Pons (tissue), 1 donor: ENCODE measurements at regions not wholly inside any gene's neighbourhood (a gene's known extent, or its start where the extent isn't known, plus 50 kb on each side); places are given as distances from the start of the nearest gene placed in this dataset.
"Not testable (repeated sequence)": the region's sequence is repeated elsewhere in the genome, so short reads cannot be mapped to it uniquely, and the experiment has no call there.

Experiments
- DNase-seq: peaks from one replicate; pipeline ENCODE4 v3.0.0-alpha.2; 2016; ENCODE audit warnings: low spot score

DNA sequence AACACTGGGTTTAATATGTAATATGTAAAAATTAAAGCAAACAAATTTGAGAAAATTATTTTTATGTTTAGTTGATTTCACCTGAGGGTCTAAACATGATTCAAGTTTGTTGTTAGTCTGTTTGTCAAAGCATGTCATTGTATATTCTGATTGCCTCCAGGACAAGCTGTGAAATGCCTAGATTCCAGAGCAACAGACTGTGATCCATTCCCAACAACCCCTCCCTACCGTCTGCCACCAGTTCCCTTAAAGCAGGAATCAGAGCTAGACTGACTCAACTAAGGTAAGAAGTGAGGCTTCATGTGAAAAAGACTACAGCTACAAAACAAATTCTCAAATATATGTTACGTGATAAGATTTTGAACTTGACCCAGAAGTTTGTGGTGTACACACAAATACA is 304.2 kb downstream of the RAB38 start:
- no peak for DNase-seq

DNA sequence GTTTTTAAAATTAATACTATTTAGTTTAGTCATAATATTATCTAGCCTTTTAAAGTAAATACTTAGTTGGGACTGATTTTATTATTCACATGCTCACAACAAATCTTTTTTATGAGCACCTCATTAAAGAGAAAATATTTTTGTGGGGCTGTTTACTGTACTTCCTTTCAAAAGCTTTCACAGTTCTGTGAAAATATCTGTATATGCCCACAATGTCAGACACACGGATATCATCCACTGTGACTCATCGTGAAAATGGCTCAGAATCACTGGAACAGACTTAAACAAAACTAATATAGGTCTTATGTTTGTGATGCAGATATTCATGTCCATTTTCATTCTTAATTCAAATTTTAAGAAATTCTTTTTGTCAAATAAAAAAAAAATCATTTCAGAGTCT is 305.2 kb downstream of the RAB38 start:
- no peak for DNase-seq

DNA sequence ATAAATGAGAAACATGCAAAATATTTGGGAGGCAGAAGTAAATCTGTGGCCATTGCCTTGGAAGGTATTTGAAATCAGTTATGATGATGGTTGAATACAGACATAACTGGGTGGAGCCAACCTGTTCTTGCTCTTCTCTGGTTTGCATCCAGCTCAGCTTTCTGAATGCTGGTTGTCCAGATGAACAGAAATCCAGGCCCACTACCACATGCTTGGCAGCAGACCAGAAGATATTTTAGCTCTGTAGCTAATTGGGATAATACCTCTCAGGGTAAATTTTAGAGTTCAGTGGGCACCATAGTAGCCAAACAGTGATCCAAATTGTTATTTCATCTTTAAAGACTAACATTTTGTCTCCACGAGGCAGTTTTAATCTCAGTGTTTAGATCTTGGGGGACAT is 308.3 kb downstream of the RAB38 start:
- no peak for DNase-seq

DNA sequence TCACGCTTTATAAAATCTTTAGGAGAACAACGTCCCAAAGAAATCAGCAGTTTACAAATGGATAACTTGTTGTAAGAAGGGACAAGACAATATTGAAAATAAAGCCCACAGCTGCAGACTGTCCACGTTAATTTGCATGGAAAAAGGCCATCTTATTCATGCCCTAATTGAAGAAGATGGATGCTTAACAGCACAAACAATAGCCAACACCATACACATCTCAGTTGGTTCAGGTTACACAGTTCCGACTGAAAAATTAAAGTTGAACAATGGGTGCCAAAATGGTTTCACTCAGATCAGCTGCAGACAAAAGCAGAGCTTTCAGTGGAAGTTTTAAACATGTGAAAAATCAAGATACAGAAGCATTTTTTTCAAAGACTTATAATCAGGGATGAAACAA is 314.2 kb downstream of the RAB38 start:
- no peak for DNase-seq

DNA sequence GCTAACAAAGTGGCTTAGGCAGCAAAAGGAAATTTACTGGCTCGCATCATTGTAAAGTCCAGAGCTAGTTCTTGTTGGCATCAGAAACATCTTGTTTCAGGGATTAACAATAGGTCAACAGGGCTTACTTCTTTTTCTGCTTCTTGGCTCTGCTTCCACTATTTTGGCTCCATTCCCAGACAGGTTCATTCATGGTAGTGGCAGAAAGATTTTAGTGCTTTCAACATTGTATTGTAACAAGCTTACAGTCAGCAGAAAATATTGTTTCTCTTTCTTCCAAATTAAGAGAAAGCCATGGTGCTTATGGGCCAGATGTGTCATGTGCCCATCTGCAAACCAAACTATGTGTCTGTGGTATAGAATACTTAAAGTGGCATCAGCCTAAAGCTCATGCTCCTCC is 315.6 kb downstream of the RAB38 start:
- peak; percentile 14 for DNase-seq

DNA sequence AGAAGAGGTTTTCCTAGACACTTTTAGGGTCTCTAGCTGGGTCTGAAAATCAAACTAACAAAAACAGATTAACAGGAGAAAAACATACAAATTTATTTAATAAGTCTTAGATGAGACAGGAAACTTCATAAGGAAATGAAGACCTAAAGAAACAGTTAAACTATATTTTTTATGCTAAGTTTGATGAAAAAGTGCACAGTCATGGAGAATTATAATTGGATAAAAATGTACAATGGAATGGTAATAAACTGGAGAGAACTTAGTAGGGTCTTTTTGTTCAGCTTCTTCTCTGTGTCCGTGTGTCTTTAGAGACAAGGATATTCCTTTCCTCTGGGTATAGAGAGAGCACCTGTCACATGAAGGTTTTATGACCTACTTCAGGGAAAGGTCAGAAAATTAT is 323.4 kb downstream of the RAB38 start:
- DNase-seq, result no peak

DNA sequence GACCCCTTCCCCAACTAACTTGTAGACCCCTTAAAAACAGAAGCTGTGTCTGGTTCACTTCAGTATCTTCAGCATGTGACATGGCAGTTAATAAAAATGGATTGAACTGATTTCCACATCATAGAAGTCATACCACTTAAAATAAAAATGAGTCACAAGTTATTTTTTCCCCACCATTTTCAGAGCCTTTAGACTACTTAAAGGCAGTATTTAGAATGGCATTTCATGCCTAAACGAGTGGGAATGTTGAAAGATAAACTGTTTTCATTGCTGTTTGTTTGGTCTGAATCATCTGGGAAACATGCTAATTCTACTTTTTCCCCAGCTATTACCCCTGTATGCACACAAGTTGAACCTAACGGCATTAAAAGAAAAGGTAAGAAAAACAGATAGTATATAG is 324.0 kb downstream of the RAB38 start:
- no peak for DNase-seq

DNA sequence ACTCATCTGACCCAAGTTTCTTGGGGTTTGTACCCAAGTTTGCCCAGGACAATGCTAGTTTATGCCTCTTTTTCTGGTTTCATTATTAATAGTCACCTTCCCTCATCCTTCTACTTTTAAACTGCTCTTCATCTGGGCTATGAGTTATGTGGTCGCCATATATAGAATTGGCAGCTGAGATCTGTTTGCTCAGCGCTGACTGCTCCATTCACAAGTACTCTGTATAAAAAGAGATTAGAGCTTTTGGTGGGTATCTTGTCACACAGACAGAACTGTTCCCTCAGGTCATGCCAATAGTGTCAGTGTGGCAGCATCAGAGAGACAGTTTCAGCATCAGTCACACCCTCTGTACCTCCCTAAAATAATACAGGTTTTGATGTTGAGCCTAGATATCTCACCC is 326.0 kb downstream of the RAB38 start:
- no peak for DNase-seq

DNA sequence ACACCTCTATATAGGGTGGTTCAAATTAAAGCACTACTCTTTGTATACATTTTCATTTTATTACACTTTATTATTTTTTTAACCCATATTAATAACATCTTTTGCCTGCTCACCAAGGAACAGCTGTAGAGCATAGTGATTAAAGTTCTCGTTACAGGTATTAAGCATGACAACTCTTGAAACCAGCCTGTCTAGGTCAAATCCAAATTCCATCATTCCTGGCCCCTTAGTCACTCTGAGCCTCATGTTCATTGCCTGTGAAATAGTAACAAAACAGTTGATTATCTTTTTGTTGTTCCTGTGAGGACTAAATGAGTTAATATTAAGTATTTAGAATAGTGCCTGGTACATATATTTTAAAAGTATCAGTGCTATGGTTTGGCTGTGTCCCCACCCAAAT is 334.5 kb downstream of the RAB38 start:
- DNase-seq, result no peak

DNA sequence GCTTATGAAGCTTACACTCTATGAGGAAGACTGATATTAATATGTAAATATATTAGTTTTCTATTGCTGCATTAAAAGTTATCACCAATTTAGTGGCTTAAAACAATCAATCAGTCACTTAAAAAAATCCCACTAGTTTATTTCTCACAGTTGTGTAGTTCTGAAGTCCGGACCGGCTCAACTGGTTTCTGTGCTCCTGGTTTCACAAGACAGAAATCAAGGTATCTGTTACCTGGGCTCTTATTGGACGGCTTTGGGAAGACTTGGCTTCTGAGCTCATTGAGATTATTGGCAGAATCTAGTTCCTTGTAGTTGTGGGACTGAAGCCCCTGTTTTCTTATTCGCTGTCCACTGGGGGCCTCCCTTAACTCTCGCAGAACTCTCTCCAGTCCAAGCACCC is 343.0 kb downstream of the RAB38 start:
- DNase-seq, result no peak

DNA sequence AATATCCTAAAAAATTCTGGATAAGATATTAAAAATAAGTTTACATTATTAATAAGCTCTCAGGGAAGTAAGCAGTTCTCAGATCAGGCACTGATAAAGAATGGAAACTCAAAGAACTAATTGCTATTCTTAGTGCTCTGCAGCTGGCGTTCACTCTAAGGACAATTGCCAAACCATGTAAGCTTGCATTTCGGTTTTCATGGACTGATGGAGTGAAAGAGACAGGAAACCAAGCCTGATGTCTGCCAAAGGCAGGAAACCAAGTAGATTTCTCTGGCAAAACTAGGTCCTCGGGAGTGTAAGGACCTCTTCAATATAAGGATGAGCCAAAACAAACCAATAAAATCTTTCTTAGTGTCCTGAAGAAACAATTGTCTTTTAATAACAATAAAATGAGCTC is 355.2 kb downstream of the RAB38 start:
- no peak for DNase-seq

DNA sequence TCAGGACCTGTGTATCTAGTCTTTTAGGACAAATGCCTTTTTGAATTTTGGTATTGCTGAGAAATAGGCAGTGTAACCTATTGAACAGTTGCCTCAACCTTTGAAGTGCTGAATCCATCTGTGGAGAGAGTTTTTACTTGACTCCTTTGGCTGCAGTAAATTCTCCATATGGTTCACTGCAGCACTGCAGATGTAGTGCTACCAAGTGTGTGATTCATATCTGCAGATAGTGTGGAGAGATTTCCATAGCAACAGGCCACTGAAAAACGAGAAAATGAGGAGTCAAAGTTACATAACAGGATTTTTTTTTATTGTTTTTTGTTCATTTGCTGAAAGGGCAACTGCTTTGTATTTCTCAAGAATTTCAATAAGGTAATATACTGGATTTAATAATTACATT is 356.1 kb downstream of the RAB38 start:
- no peak for DNase-seq

DNA sequence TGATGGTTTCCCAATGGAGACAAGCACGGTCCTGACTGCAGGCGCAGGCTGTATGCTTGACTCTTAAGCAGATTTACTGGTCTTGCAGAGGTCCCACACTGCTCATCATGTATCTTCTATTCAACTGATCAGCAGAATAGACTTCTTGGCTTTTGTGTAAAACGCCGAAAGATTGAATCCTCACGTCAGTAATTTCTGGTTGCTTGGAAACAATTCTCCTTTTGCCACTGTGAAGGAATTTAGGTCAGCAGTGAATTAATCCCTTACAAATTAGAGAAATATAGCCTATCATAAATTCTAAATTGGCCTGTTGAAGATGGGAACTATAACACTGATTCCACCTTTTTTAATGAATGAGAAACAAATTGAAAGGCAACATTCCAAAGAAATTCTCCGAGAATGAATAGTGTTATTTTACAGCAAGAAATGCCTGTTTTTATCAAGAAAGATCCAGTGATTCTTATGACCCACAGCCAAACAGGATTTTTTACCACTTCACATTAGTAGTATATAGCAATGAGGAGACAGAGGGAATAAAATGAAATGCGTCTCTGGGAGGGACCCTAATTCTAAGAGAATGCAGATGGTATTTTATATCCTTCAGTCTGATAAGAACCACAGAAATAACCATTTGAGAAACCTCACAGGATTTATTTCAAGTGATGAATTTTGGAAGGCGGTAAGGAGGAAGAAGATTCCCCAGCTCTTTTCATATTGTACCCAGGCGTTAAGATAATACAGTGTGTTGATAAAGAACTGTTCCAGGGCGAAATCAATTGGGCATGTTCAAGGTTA is 362.5 kb downstream of the RAB38 start:
- no peak for DNase-seq

DNA sequence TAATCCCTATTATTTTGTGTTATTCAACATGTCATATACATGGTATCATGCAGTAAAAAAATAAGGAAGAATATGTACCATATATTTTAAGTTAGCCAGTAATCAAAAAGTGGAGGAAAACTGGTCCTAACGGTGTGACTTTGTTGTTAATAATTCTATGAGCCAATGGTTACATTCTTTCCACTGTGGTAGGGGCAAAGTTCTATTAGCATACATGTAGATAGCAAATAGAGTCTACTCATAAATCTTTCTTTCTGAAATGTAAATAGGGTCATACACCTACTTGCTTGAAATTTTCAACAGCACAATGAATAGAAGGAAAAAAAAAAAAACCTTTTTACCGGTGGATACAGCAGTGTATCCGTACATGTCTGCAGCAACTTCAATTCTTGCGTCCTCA is 364.8 kb downstream of the RAB38 start:
- no peak for DNase-seq

DNA sequence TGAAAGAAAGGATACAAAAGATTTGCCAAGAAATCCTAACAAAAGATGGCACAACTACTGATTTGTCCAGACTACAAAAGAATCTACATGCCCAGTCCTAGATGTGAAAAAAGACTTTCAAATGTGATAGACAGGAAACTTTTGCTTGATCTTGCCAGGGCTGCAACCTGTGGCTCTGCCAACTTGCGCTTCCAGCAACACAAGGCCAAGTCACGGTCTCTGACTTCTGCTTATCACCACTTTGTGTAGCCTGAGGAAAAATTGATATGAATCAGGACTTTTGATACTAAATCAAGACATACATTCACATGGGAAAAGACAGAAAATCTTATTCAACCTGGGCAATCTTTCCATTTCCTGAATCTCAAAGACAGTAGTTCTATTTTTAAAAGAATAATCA is 366.0 kb downstream of the RAB38 start:
- no peak for DNase-seq

DNA sequence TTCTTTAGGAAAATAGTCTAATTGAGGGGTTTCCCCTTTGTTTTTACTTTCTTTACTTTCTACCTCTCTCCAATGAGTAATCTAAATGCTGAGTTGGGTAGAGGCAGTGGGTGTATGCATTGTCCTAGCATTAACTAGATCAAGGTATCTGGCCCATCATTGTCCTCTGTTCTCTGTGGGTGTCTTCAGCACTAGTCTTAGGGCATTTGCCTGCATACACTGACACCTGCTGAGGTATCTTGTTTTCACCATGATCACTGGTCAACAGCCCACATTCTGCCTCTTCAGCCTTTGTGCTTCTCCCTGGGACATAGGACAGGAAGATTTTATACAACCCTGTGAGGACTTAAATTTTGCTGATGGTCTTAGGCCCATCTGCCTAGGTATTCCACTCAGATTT is 371.1 kb downstream of the RAB38 start:
- DNase-seq, result no peak

DNA sequence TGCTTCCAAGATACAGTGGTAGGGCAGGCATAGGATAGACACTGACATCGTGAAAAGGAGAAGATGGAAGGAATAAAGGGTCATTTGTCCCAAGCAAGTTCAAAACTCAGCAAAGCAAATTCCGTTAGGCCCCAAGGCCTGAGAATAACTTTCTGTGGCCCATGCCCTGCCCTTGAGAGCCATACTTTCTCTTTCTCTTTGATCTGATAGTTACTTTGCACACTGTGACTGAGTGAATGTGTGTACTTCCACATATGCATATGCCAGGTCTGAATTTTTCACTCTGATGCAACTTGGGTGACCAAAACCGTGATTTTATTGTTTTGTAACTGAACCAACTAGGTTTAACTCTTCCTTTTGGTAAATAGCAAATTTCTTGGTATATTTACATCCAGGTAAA is 371.5 kb downstream of the RAB38 start:
- no peak for DNase-seq

DNA sequence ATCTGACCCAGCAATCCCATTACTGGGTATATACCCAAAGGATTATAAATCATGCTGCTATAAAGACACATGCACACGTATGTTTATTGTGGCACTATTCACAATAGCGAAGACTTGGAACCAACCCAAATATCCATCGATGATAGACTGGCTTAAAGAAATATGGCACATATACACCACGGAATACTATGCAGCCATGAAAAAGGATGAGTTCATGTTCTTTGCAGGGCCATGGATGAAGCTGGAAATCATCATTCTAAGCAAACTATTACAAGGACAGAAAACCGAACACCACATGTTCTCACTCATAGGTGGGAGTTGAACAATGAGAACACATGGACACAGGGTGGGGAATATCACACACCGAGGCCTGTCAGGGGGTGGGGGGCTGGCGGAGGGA is 390.4 kb downstream of the RAB38 start:
- DNase-seq, result not testable (repeated sequence)

DNA sequence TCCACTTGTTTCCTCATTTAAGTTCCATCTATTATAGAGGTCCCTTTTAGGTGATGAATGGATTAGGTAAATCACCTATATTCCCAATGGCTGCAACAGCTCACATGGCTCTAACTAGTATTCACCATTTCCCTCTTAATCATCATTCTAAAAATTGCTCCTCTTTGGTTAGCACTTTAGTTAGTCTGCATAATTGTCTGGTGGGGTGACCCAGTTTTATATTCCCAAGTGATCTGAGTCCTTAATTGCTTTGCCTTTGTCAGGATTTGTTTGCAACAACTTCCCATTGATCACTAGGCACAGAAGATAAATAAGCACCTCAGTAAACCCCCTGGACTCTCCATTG is 395.2 kb downstream of the RAB38 start:
- no peak for DNase-seq

DNA sequence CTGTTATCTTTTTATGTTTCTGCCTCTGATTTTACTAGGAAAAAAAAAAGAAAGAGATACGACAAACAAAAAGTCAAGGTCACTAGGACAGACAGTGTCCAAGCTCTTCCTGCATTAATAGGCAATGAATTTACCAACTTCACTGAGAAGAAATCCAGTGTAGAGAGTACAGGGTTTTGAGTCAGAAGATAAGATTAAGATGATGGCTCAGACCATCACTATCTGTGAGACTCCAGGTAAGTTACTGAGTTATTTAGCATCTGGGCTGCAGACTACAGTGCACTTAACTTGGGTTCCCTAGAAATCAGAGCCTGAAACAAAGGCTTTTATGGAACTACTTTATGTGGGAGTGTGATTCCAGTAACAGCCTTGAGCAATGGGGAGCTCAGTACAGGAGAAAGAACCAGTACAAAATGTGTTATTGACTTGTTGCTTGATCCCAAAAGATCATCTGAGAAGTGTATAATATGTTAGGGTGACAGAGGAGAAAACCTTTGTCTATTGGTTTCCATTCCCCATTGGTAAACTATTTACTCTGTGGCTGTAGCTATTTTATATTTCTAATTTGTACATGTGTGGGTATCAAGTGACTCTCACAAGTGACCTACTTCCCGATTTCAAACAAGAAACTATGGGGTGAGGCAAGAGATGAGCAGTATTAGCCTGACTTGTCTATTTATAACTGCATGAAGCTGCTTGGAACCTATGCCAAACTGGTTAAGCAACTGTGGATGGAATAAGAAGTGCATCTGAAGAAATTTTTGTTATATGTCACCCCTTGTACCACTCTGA is 395.8 kb downstream of the RAB38 start:
- DNase-seq, result no peak

DNA sequence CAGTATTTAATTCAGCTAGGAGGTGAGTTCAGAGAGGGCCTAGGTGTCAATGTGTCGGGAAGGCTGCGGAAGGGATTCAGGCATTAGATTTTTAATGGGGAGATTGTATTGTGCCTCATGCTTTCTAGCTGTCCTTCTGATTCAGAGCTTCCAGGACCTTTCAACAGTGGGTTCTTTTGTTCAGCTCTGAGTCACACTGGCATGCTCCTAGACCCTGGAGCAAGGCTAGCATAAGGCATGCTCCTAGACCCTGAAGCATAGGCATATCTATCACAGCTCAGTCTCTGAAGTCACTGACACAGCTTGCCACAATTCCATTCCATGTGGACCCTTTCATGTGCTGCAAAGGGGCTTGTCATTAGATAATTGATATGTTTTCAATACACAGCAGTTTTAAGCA is 396.9 kb downstream of the RAB38 start:
- peak; percentile 87 for DNase-seq

DNA sequence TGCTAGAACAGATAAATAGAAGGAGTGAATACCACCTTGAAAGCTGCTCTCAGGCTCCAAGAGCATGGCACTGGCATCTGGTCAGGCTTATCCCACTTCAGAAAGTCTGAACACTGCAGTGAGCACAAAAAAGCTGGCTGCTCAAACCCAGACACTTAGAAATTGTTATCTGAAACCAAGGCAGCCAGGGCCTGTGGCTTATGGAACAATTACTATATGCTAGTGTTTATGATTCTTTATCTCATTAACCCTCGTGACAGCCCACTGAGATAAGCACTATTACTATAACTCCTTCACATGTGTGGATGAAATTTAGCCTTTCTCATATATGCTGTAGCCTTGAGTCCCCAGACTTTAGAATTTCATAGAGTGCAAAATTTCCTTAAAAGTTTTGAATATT is 400.2 kb downstream of the RAB38 start:
- DNase-seq, result no peak

DNA sequence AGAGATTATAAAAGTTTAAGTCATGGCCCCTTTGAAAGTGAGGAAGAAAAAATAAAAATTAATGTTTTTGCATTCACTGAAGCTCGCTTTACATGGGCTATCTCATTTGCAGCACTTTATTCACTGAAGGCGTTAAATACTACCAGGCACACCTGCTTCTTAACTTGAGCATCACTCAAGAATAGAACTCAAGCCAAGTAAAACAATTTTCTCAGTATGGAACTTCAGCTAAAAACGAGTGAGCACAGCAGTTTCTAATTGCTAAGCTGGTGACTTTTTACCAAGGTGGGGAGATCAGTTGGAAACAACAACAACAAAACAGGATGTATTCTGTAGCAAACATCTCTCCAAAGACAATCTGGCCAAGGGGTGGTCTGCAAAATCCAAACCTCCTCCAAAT is 405.6 kb downstream of the RAB38 start:
- DNase-seq, result no peak

DNA sequence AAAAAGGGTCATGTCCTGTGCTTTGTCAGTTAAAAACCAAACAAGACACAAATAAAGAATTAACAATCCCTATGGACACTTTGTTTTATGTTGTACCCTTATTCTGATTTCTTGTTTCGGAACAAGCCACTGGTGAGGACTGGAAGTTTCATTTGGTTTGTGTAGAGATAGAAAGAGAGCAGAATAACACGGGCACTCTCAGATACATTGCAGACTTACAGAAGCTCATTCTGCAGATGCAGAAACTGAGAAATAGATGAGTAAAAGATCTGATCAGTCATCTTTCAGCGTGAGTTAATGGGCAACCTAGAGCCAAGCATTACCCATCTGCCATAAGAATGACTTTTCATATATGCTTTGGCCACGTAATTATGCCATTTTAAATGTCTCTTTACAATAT is 407.6 kb downstream of the RAB38 start:
- DNase-seq, result no peak
